ENCODE measurements at regions not wholly inside any gene's neighbourhood (a gene's known extent, or its start where the extent isn't known, plus 50 kb on each side); places are given as distances from the start of the nearest gene placed in this dataset.

- ATAC-seq (no peak), DNase-seq (no peak)
- in situ Hi-C loops (cut with MboI; ENCODE audit: low sequenced_read_pairs in 4 of 4) = no loop called here
These were observed 163.4 kb downstream of the FGF18 start for GRCh38 chr5:171582849-171583248.

GRCh38 chr5:171585981-171586380, 166.5 kb downstream of the FGF18 start:
- no peaks in the 10 kb centered on the region for H3K36me3 ChIP-seq
- TF ChIP-seq CTCF (IDR thresholded peaks at IDR 0.05 in 4 of 5, conservative IDR thresholded peaks at IDR 0.05 in 1 of 5) (no peak), POLR2A (IDR thresholded peaks at IDR 0.05) (no peak)
- H3K27ac ChIP-seq = no peak overlapping the region
- no peaks in the 10 kb centered on the region for H3K27me3 ChIP-seq
- H3K4me1 ChIP-seq = no peaks in the 10 kb centered on the region
- no peak overlapping the region for H3K4me3 ChIP-seq
- ATAC-seq (no peak), DNase-seq (no peak)
- H3K9me3 ChIP-seq = no peaks in the 10 kb centered on the region
- in situ Hi-C loops (cut with MboI; ENCODE audit: low sequenced_read_pairs in 4 of 4) (no loop called here), intact Hi-C loops (cut with DNase I; ENCODE audit: low total_unique reads) (no loop called here)

More at GRCh38 chr5:171582849-171583248, 163.4 kb downstream of the FGF18 start:
- Histone ChIP-seq H3K27me3 (no peaks in the 10 kb centered on the region), H3K36me3 (no peaks in the 10 kb centered on the region), H3K4me3 (no peak overlapping the region), H3K27ac (no peak overlapping the region), H3K9me3 (no peaks in the 10 kb centered on the region), H3K4me1 (no peaks in the 10 kb centered on the region)
- intact Hi-C loops (cut with DNase I; ENCODE audit: low total_unique reads) = no loop called here
- TF ChIP-seq CTCF (IDR thresholded peaks at IDR 0.05 in 4 of 5, conservative IDR thresholded peaks at IDR 0.05 in 1 of 5) (no peak), POLR2A (IDR thresholded peaks at IDR 0.05) (no peak)

GRCh38 chr5:171586436-171586835, 167.0 kb downstream of the FGF18 start:
- no peak for TF ChIP-seq POLR2A (IDR thresholded peaks at IDR 0.05)
- no peak for TF ChIP-seq CTCF (IDR thresholded peaks at IDR 0.05 in 4 of 5, conservative IDR thresholded peaks at IDR 0.05 in 1 of 5)
- H3K27ac ChIP-seq = no peak overlapping the region
- H3K4me1 ChIP-seq = no peaks in the 10 kb centered on the region
- H3K36me3 ChIP-seq = no peaks in the 10 kb centered on the region
- DNase-seq (no peak), ATAC-seq (no peak)
- no peak overlapping the region for H3K4me3 ChIP-seq
- intact Hi-C loops (cut with DNase I; ENCODE audit: low total_unique reads) = no loop called here
- H3K9me3 ChIP-seq = no peaks in the 10 kb centered on the region
- H3K27me3 ChIP-seq = no peaks in the 10 kb centered on the region
- in situ Hi-C loops (cut with MboI; ENCODE audit: low sequenced_read_pairs in 4 of 4) = no loop called here

GRCh38 chr5:171588046-171588445, 168.6 kb downstream of the FGF18 start:
- intact Hi-C loops (cut with DNase I; ENCODE audit: low total_unique reads) = no loop called here
- no peak overlapping the region for H3K4me3 ChIP-seq
- no peak for DNase-seq

More at GRCh38 chr5:171588046-171588445, 168.6 kb downstream of the FGF18 start:
- Histone ChIP-seq H3K9me3 (no peaks in the 10 kb centered on the region), H3K4me1 (no peaks in the 10 kb centered on the region), H3K36me3 (no peaks in the 10 kb centered on the region), H3K27ac (no peak overlapping the region), H3K27me3 (no peaks in the 10 kb centered on the region)
- TF ChIP-seq POLR2A (IDR thresholded peaks at IDR 0.05) (no peak), CTCF (IDR thresholded peaks at IDR 0.05 in 4 of 5, conservative IDR thresholded peaks at IDR 0.05 in 1 of 5) (no peak)
- in situ Hi-C loops (cut with MboI; ENCODE audit: low sequenced_read_pairs in 4 of 4) = no loop called here
- no peak for ATAC-seq

Measured in gastrocnemius medialis (tissue), 4 donors.